GM18861 (cell line): ENCODE measurements at regions not wholly inside any gene's neighbourhood (a gene's known extent, or its start where the extent isn't known, plus 50 kb on each side); places are given as distances from the start of the nearest gene placed in this dataset.
"Not testable (repeated sequence)": the region's sequence is repeated elsewhere in the genome, so short reads cannot be mapped to it uniquely, and the experiment has no call there.

Experiments
- ATAC-seq: cut with Tn5 transposase; IDR thresholded peaks from one replicate; pipeline ENCODE4 v1.9.1; 2021; ENCODE audit not compliant: unreplicated experiment

- ATAC-seq: not testable (repeated sequence)
These were observed 50.6 kb upstream of the MYL10 start for GRCh38 chr7:101679653-101680173.

GRCh38 chr7:101680406-101681145 lies 51.5 kb upstream of the MYL10 start:
- ATAC-seq: no peak

- ATAC-seq: no peak
These were observed 52.3 kb upstream of the MYL10 start for GRCh38 chr7:101681170-101682007.

- no peak for ATAC-seq
These were observed 55.9 kb upstream of the MYL10 start for GRCh38 chr7:101684983-101685330.

GRCh38 chr7:101686030-101686429 lies 56.9 kb upstream of the MYL10 start:
- ATAC-seq: no peak

GRCh38 chr7:101687081-101687480 lies 58.0 kb upstream of the MYL10 start:
- no peak for ATAC-seq

GRCh38 chr7:101687791-101688182 lies 58.7 kb upstream of the MYL10 start:
- ATAC-seq: no peak

GRCh38 chr7:101688183-101688831 lies 59.2 kb upstream of the MYL10 start:
- peak; percentile 49 for ATAC-seq

- no peak for ATAC-seq
These were observed 60.2 kb upstream of the MYL10 start for GRCh38 chr7:101688995-101689907.

GRCh38 chr7:101690061-101690460 lies 61.0 kb upstream of the MYL10 start:
- no peak for ATAC-seq

- no peak for ATAC-seq
These were observed 62.8 kb upstream of the MYL10 start for GRCh38 chr7:101691822-101692384.

GRCh38 chr7:101693498-101694091 lies 64.5 kb upstream of the MYL10 start:
- no peak for ATAC-seq

- no peak for ATAC-seq
These were observed 69.9 kb upstream of the MYL10 start for GRCh38 chr7:101698964-101699363.

GRCh38 chr7:101699399-101699798 lies 70.3 kb upstream of the MYL10 start:
- no peak for ATAC-seq

- no peak for ATAC-seq
These were observed 71.1 kb upstream of the MYL10 start for GRCh38 chr7:101699881-101700823.

- ATAC-seq: no peak
These were observed 72.2 kb upstream of the MYL10 start for GRCh38 chr7:101701153-101701794.

GRCh38 chr7:101702362-101702850 lies 73.3 kb upstream of the MYL10 start:
- no peak for ATAC-seq

GRCh38 chr7:101705331-101705730 lies 76.2 kb upstream of the MYL10 start:
- ATAC-seq: no peak
